ENCODE measurements at regions not wholly inside any gene's neighbourhood (a gene's known extent, or its start where the extent isn't known, plus 50 kb on each side); places are given as distances from the start of the nearest gene placed in this dataset.

- TF ChIP-seq PATZ1 (tag by site-specific recombination; IDR thresholded peaks at IDR 0.05), result no peak
- TF ChIP-seq BCL11B (tag by site-specific recombination; IDR thresholded peaks at IDR 0.05; ENCODE audit: low read depth), result no peak
- no peak for TF ChIP-seq CTCF (tag by site-specific recombination; IDR thresholded peaks at IDR 0.05)
- TF ChIP-seq PRDM2 (tag by site-specific recombination; IDR thresholded peaks at IDR 0.05; ENCODE audit: borderline replicate concordance), result no peak
Measured at GRCh38 chr11:28517621-28518020, 409.4 kb downstream of the METTL15 start.
